Ishikawa (cell line): ENCODE measurements at regions not wholly inside any gene's neighbourhood (a gene's known extent, or its start where the extent isn't known, plus 50 kb on each side); places are given as distances from the start of the nearest gene placed in this dataset.

Source experiments
- CEBPB ChIP-seq: IDR thresholded peaks from 2 replicates; pipeline ENCODE4 v1.6.1; 2012
- CREB1 ChIP-seq: IDR thresholded peaks from 2 replicates; pipeline ENCODE4 v1.6.1; 2012; ENCODE audit warnings: low read depth
- EGR1 ChIP-seq: IDR thresholded peaks from 2 replicates; pipeline ENCODE4 v1.6.1; 2012
- EP300 ChIP-seq: IDR thresholded peaks from 2 replicates; pipeline ENCODE4 v1.6.1; 2012; ENCODE audit warnings: borderline replicate concordance
- FOXM1 ChIP-seq: IDR thresholded peaks from 2 replicates; pipeline ENCODE4 v1.6.1; 2012; ENCODE audit warnings: low read depth, borderline replicate concordance
- NFIC ChIP-seq: IDR thresholded peaks from 2 replicates; pipeline ENCODE4 v1.6.1; 2012
- RAD21 ChIP-seq: IDR thresholded peaks from 2 replicates; pipeline ENCODE4 v1.6.1; 2012; ENCODE audit warnings: low read depth
- TAF1 ChIP-seq: IDR thresholded peaks from 2 replicates; pipeline ENCODE4 v1.6.1; 2012; ENCODE audit warnings: low read depth, mild to moderate bottlenecking
- TCF12 ChIP-seq: IDR thresholded peaks from 2 replicates; pipeline ENCODE4 v1.6.1; 2012; ENCODE audit warnings: low read depth
- TEAD4 ChIP-seq: IDR thresholded peaks from 2 replicates; pipeline ENCODE4 v1.6.1; 2012
- YY1 ChIP-seq: IDR thresholded peaks from 2 replicates; pipeline ENCODE4 v1.6.1; 2012; ENCODE audit warnings: low read depth
- ZBTB7A ChIP-seq: IDR thresholded peaks from 2 replicates; pipeline ENCODE4 v1.6.1; 2012; ENCODE audit warnings: low read depth
- TF ChIP-seq, protein P1 (sequence below): IDR thresholded peaks from 2 replicates; pipeline ENCODE4 v1.6.1; 2012; ENCODE audit warnings: low read depth, mild to moderate bottlenecking
- TF ChIP-seq, protein P2 (sequence below): IDR thresholded peaks from 2 replicates; pipeline ENCODE4 v1.6.1; 2012
- TF ChIP-seq, protein P3 (sequence below): IDR thresholded peaks from 2 replicates; pipeline ENCODE4 v1.6.1; 2012

DNA sequence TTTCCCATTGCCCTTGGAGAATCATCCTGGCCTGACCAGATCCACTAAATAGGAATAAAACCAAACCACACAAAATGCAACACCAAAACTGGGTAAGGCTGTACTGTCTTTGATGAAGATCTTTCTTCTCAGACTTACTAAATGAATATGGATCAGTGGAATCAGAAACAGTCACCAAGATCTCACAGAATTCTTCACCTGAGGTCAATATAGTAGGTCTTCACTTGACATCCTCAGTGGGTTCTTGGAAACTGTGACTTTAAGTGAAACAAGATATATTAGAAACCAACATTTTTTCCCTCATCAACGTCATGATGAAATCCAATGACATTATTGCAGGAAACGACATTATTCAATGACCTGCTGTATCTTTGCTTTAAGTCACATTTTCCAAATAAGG is 526.2 kb downstream of the FUT8 start:
- TF ChIP-seq RAD21 (no peak), TEAD4 (no peak), CREB1 (no peak), YY1 (no peak), ZBTB7A (no peak), CEBPB (no peak), NFIC (no peak), EGR1 (no peak), FOXM1 (no peak), TAF1 (no peak), TCF12 (no peak), EP300 (no peak)
- TF ChIP-seq, protein P1, sequence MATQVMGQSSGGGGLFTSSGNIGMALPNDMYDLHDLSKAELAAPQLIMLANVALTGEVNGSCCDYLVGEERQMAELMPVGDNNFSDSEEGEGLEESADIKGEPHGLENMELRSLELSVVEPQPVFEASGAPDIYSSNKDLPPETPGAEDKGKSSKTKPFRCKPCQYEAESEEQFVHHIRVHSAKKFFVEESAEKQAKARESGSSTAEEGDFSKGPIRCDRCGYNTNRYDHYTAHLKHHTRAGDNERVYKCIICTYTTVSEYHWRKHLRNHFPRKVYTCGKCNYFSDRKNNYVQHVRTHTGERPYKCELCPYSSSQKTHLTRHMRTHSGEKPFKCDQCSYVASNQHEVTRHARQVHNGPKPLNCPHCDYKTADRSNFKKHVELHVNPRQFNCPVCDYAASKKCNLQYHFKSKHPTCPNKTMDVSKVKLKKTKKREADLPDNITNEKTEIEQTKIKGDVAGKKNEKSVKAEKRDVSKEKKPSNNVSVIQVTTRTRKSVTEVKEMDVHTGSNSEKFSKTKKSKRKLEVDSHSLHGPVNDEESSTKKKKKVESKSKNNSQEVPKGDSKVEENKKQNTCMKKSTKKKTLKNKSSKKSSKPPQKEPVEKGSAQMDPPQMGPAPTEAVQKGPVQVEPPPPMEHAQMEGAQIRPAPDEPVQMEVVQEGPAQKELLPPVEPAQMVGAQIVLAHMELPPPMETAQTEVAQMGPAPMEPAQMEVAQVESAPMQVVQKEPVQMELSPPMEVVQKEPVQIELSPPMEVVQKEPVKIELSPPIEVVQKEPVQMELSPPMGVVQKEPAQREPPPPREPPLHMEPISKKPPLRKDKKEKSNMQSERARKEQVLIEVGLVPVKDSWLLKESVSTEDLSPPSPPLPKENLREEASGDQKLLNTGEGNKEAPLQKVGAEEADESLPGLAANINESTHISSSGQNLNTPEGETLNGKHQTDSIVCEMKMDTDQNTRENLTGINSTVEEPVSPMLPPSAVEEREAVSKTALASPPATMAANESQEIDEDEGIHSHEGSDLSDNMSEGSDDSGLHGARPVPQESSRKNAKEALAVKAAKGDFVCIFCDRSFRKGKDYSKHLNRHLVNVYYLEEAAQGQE: no peak
- TF ChIP-seq, protein P2, sequence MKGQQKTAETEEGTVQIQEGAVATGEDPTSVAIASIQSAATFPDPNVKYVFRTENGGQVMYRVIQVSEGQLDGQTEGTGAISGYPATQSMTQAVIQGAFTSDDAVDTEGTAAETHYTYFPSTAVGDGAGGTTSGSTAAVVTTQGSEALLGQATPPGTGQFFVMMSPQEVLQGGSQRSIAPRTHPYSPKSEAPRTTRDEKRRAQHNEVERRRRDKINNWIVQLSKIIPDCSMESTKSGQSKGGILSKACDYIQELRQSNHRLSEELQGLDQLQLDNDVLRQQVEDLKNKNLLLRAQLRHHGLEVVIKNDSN: no peak
- TF ChIP-seq, protein P3, sequence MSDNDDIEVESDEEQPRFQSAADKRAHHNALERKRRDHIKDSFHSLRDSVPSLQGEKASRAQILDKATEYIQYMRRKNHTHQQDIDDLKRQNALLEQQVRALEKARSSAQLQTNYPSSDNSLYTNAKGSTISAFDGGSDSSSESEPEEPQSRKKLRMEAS: no peak

DNA sequence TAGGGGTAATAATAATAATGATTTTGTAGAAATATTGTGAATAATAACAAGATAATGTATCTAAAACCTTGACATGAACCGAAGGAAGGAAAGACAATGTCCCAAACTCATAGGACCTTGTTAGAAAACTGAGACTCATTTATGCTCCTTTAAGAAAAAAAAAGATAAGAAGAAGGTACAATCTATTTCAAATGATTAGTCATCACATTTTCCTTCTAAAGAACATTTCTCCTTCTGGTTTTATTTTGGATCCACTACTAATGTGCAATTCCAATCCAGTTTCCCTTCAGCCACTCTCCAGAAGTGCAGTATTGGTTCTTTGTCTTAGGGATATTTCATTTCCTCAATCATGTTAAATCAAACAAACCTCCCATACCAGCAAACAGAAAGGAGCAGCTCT is 526.7 kb downstream of the FUT8 start:
- TF ChIP-seq TAF1 (no peak), YY1 (no peak), TCF12 (no peak), EP300 (no peak), ZBTB7A (no peak)
- TF ChIP-seq, protein P2: no peak

DNA sequence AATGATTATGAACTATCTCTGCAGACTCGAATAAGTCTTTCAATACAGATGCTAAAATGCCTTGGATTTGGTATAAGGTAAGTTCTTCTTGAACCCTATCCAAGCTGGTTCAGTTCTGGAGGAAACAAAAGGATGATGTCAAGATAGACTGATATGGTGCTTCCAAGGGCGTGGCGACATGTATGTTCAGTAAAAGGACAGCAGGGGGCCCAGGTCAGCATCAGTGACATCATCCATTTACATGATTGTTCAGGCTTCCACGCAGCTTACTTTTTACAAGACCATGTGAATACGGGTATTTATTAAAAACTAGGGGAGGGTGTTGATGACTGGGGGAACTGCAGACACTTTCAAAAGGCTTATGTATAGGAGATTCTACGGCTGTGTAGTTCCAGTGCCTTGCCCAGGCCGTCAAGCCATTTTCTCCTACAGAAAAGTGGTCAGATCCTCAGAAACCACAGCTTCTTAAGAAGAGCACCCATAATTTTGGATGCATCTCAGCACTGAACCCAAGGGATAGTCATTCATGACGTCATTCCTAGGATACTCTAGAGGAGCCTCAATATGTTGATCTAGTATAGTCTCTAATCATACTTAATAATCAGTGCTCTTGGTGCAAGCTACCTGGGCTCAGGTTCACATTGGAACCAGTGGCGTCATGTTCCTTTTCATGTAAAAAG is 527.7 kb downstream of the FUT8 start:
- TF ChIP-seq TCF12: no peak
- TF ChIP-seq NFIC: no peak
- TF ChIP-seq, protein P2: no peak
- TF ChIP-seq, protein P3: no peak
- no peak for TF ChIP-seq CREB1
- TF ChIP-seq FOXM1: no peak
- TF ChIP-seq EGR1: no peak
- no peak for TF ChIP-seq TEAD4
- no peak for TF ChIP-seq EP300
- TF ChIP-seq ZBTB7A: no peak

DNA sequence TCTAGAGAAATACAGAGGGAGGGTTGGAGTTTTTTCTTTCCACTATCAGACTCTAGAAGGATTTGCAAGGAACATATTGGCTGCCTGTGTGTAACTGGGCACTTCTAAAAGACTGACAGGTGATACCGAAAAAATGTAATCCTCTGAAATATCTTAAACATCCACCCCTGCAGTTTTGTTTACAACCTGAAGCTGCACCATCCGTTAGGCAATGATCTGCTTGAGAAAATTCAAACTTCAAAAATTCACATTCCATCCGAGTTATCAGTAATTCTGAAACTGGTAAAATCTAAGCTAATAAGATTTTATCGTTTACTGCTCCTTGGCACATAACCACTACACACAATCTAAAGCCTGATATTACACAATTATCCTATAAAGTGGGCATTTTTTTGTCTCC is 528.6 kb downstream of the FUT8 start:
- TF ChIP-seq RAD21: no peak
- TF ChIP-seq, protein P1: no peak
- TF ChIP-seq YY1: no peak
- TF ChIP-seq TEAD4: no peak
- TF ChIP-seq TCF12: no peak
- no peak for TF ChIP-seq FOXM1

DNA sequence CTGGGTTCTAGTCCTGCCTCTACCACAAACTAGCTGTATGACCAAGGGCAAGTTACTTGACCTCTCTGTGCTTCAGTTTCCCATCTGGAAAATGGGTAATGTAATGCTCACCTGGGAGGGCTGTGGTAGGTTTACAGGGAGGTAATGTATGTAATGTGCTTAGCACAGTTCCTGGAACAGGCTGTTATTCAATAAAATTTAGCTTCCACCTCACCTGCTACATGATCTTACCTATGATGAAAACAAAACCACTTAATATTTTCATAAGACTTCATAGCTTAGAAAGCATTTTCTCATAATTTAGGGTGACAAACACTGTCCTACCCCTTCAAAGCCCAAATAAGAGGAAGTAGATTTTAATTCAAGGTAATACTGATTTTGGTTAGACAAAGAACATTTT is 530.6 kb downstream of the FUT8 start:
- TF ChIP-seq ZBTB7A: no peak

DNA sequence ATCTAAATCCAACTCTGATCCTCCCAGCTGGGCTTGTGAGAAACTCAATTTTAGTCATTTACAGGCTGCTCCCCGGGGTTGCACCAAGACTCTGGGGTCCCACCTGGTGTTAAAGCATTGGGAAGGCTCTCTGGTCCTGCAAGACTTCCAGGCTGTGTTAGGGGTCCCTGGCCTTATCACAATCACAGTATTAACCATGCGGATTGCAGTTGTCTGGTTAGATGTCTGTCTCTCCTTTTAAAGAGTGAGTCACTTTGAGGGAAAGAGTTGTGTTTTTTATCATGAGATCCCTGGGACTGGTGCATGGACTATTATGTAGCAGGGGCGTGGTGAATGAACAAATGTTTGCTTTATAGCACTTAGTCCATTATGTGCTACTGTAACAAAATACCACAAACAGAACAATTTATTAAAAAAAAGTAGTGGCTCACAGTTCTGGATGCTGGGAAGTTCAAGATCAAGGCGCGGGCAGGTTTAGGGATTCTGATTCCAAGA is 531.4 kb downstream of the FUT8 start:
- TF ChIP-seq TEAD4: no peak
- TF ChIP-seq, protein P3: no peak
- TF ChIP-seq RAD21: no peak
- TF ChIP-seq CREB1: no peak
- no peak for TF ChIP-seq ZBTB7A
- TF ChIP-seq YY1: no peak
- no peak for TF ChIP-seq CEBPB
- TF ChIP-seq TAF1: no peak
- TF ChIP-seq TCF12: no peak
- TF ChIP-seq EGR1: no peak
- no peak for TF ChIP-seq EP300
